Activated CD8-positive, alpha-beta memory T cell treated with anti-CD3 and anti-CD28 coated beads, Interleukin-2, amount 10 ng/mL, durations not matched to agents 7 days and 5 days (primary cell): ENCODE measurements at regions not wholly inside any gene's neighbourhood (a gene's known extent, or its start where the extent isn't known, plus 50 kb on each side); places are given as distances from the start of the nearest gene placed in this dataset.

Experiments
- ATAC-seq: fragments of 150-1000 bp; cut with Tn5 transposase; one replicate; pipeline ENCODE4 v1.10.0; 2021; ENCODE audit warnings: moderate library complexity
- CTCF ChIA-PET: fragments of 350-600 bp; sonication (Branson Sonifier 250); formaldehyde crosslinking; loops from one replicate; lab custom pipeline; 2021; ENCODE audit warnings: antibody characterized with exemption; lab: Charles Lee
- DNase-seq: peaks from one replicate; pipeline ENCODE4 v3.0.0-alpha.2; 2020
- H3K27ac Mint-ChIP-seq: one replicate; pipeline ENCODE4 v1.8.0; 2021; ENCODE audit warnings: mild to moderate bottlenecking, mixed read lengths
- H3K27me3 Mint-ChIP-seq: one replicate; pipeline ENCODE4 v1.8.0; 2021; ENCODE audit warnings: mixed read lengths
- H3K36me3 Mint-ChIP-seq: one replicate; pipeline ENCODE4 v1.8.0; 2021; ENCODE audit warnings: mild to moderate bottlenecking, mixed read lengths
- H3K4me1 Mint-ChIP-seq: one replicate; pipeline ENCODE4 v1.8.0; 2021; ENCODE audit warnings: mixed read lengths
- H3K4me3 Mint-ChIP-seq: one replicate; pipeline ENCODE4 v1.8.0; 2021; ENCODE audit warnings: mild to moderate bottlenecking, moderate library complexity, mixed read lengths
- H3K9me3 Mint-ChIP-seq: one replicate; pipeline ENCODE4 v1.8.0; 2022; ENCODE audit warnings: low read depth, mixed read lengths

DNA sequence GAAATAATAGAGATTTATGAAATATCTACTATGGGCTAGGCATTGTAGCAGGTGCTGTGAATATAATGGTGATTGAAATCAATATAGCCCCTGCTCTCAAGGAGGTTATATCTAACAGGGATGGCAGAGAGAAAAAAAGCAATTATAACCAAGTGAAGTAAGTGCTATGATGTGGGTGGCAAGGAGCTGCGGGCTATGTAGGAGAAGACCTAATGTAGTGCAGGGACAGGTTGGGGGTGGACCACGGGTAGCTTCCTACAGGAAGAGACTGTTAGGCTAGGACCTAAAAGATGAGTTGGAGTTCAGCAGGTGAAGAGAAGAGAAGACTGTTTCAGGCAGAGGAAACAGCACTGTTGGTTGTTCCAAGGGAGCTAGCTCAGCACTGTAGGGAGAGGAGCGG lies 311.0 kb downstream of the KCNRG start:
- H3K27me3 Mint-ChIP-seq = peaks cover 19% of the 10 kb centered on the region
- H3K9me3 Mint-ChIP-seq = peaks cover 2% of the 10 kb centered on the region
- H3K4me3 Mint-ChIP-seq = no peak overlapping the region
- H3K36me3 Mint-ChIP-seq = peaks cover 3% of the 10 kb centered on the region
- no peak overlapping the region for H3K27ac Mint-ChIP-seq
- DNase-seq (no peak), ATAC-seq (no peak)
- CTCF ChIA-PET = no interaction called here
- H3K4me1 Mint-ChIP-seq = peaks cover 1% of the 10 kb centered on the region

DNA sequence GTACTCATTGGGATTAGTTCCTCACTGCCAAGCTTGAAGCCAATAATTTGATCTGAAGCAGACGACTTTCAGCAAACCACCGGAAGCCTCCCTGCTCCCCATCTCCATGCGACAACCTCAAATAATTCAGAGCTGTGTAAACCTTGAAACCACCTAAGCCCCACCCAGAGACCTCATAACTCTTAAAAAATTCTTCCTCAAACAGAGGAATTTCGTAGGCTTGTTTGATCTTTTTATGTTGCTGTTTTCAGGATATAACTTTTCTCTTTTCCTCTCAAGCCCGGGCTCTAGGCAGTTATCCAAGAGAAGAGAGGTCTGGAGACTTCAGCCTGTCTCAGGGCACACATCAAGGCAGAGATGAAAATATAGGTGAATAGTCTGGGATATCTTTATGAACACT lies 311.6 kb downstream of the KCNRG start:
- H3K9me3 Mint-ChIP-seq = peaks cover 2% of the 10 kb centered on the region
- no peak for DNase-seq
- H3K27me3 Mint-ChIP-seq = peaks cover 19% of the 10 kb centered on the region
- peaks cover 3% of the 10 kb centered on the region for H3K36me3 Mint-ChIP-seq
- H3K4me1 Mint-ChIP-seq = peaks cover 1% of the 10 kb centered on the region
- no peak for ATAC-seq
- CTCF ChIA-PET = no interaction called here
- H3K4me3 Mint-ChIP-seq = no peak overlapping the region
- H3K27ac Mint-ChIP-seq = no peak overlapping the region

DNA sequence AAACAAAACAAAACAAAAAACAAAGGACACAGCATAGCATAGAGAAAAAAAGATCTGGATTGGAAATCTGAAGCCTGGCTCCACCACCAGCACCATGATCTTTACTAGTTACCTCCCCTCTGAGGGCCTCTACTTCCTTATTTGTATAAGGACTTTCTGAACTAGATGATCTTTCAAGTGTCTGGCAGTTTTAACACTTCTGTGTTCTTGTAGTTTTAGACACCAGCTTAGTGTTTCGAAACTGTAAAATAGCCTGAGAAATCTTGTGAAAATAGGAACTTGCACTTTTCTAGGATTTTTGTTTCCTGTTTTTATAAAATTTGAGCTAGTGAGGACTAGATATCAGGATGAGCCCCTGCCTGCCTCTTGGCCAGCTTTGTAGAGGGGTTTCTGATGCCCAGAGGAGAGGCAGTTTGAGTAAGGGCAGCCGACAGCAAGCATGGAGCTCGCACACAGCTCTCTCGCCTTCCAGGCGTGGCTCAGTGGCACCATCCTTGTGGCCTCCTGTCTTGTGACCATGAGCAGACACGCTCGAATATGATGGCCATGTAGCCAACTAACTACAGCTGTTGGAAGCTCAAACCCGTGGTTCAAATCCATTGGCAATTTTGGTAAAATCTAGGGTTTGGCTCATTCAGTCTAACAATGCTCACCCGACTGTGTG lies 319.0 kb downstream of the KCNRG start:
- Mint-ChIP-seq H3K9me3 (no peaks in the 10 kb centered on the region), H3K4me1 (no peaks in the 10 kb centered on the region), H3K36me3 (no peaks in the 10 kb centered on the region), H3K27ac (no peak overlapping the region), H3K4me3 (no peak overlapping the region), H3K27me3 (peaks cover 3% of the 10 kb centered on the region)
- no peak for ATAC-seq
- no peak for DNase-seq
- CTCF ChIA-PET = interaction anchor here (1.7 kb wide), 1 partner anchor 8 kb away, joined by 3 read pairs; no protein-coding TSS in a partner anchor

DNA sequence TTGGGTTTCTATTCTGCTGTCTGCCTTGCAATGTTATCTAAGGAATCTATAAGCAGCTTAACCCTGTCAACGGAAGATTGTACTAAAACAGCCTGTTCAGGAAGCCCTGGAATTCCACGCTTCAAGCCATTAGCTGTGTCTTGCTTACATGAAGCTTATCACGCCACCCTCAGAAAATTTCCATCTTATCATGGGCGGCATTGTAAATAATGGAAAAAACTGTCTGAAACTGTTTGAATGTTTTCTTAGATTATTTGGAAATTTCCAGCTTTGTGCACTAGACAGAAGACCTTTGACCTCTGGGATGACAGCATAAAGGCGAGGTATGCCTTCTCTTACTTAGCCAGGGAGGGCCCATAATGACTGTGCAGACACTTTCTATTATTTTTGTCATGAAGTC lies 319.7 kb downstream of the KCNRG start:
- H3K27me3 Mint-ChIP-seq = peaks cover 10% of the 10 kb centered on the region
- CTCF ChIA-PET = no interaction called here
- H3K4me3 Mint-ChIP-seq = no peak overlapping the region
- H3K36me3 Mint-ChIP-seq = no peaks in the 10 kb centered on the region
- no peak for DNase-seq
- H3K9me3 Mint-ChIP-seq = no peaks in the 10 kb centered on the region
- H3K27ac Mint-ChIP-seq = no peak overlapping the region
- ATAC-seq = no peak
- no peaks in the 10 kb centered on the region for H3K4me1 Mint-ChIP-seq

DNA sequence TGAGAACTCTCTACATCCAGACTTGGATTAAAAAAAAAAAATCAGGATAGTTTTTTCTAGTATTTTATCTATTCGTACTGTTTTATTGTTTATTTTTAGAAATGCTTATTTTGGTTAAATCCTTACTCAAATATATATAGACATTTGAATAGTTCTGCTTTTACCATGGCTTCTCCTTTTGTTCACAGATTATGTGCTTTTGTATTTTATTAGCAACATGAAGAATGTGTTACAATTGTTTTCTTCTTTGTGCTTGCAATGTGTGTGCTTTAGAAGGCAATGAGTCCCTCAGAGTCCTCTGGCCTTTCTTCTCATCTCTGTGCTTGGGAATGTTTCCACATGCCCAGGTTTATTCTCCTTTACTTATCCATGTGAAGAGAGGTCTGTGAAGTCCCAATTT lies 324.0 kb downstream of the KCNRG start:
- Mint-ChIP-seq H3K36me3 (no peaks in the 10 kb centered on the region), H3K4me3 (no peak overlapping the region), H3K4me1 (no peaks in the 10 kb centered on the region), H3K9me3 (no peaks in the 10 kb centered on the region), H3K27ac (no peak overlapping the region), H3K27me3 (peaks cover 19% of the 10 kb centered on the region)
- DNase-seq (no peak), ATAC-seq (no peak)
- CTCF ChIA-PET = no interaction called here

DNA sequence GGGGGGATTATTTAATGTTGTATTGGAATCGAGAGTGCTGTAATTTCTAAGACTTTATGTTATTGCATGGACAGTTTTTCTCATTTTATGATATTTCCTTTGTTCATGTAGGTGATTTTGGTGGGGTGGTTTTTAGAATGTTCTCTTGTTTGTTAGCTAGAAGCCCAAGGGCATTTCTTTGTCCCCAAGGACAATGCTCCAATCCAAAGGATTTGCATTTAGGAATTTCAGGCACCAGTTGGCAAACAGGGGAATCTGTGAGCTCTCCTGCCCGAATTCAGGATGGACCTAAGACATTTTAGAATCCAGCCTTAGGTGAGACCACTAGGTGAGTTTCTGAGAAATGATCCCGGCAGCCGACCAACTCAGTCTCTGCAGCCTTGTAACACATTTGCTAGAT lies 324.9 kb downstream of the KCNRG start:
- Mint-ChIP-seq H3K27me3 (peaks cover 22% of the 10 kb centered on the region), H3K4me3 (no peak overlapping the region), H3K4me1 (peaks cover 3% of the 10 kb centered on the region), H3K9me3 (no peaks in the 10 kb centered on the region), H3K36me3 (no peaks in the 10 kb centered on the region), H3K27ac (no peak overlapping the region)
- no peak for DNase-seq
- no peak for ATAC-seq
- CTCF ChIA-PET = no interaction called here

DNA sequence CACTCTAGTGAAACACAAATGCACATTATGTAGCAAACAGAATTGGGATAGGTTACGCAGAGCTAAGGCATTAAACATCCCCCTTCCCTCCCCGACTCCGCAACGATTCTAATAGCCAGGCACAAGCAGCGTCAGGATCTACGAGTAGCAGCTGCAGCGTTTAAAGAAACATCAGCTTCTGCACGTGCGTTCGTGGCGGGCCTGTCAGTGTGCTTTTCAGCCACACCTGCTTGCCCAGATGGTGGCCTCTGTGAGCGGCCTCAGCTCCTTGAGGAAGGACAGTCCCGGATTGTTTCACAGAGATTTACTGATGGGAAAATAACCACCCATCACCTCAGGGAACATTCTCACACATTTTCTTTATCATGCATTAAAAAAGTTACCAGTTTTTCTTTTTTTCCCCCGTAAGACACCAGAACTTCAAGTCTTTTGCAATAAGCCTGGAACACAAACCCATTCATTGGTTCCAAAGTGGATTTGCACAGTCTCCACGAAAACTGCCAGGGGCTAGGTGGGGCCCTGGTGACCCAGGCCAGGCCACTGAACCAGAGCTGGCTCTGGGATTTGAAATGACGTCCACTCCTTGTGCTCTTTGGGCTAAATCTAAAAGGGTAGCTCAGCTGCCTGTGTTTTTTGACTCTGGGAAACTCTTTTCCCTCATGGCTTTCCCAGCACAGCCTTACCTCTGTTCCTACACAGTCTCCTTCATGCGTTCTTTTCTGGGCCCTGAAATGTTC lies 325.5 kb downstream of the KCNRG start:
- Mint-ChIP-seq H3K36me3 (no peaks in the 10 kb centered on the region), H3K4me1 (peaks cover 3% of the 10 kb centered on the region), H3K4me3 (no peak overlapping the region), H3K27me3 (peaks cover 22% of the 10 kb centered on the region), H3K9me3 (no peaks in the 10 kb centered on the region), H3K27ac (no peak overlapping the region)
- CTCF ChIA-PET = no interaction called here
- ATAC-seq = no peak
- no peak for DNase-seq

DNA sequence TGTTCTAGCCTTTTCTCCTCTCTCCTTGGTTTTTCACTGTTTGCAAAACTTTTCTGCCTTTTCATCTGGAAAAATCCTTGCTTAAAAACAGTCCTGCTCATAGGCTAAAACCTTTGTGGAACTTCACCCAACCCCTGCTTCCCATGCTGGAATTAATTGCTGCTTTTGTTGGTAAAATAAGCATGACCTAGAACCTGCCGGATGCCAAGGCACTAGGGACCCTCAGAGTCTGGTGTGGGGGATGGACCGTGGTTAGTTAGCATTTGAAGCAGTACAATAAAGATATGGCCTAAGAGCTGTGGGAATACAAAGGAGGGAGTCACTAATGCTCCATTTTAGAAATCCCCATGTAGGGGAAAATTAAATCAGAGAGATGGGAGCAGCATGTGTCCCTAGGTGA lies 326.3 kb downstream of the KCNRG start:
- peaks cover 28% of the 10 kb centered on the region for H3K27me3 Mint-ChIP-seq
- peaks cover 3% of the 10 kb centered on the region for H3K4me1 Mint-ChIP-seq
- ATAC-seq (no peak), DNase-seq (no peak)
- H3K9me3 Mint-ChIP-seq = no peaks in the 10 kb centered on the region
- no peak overlapping the region for H3K27ac Mint-ChIP-seq
- CTCF ChIA-PET = no interaction called here
- no peak overlapping the region for H3K4me3 Mint-ChIP-seq
- no peaks in the 10 kb centered on the region for H3K36me3 Mint-ChIP-seq

DNA sequence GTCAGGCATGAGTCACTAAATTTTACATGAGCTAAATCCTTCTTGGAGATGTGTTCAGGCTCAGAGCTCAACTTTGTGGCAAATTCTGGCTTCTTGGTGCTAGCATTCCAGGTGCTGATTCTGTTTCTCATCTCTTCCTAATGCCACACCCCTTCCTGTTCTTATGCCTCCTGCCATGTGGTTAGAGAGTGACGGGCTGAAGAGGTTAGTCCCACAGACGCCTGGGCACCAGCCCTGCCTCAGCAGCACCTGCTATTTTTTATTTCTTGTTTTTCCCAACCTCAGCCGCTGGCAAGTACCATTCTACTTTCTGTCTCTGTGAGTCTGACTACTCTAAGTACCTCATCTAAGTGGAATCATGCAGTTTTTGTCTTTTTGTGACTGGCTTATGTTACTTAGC lies 329.5 kb downstream of the KCNRG start:
- CTCF ChIA-PET = no interaction called here
- H3K9me3 Mint-ChIP-seq = peaks cover 2% of the 10 kb centered on the region
- H3K4me3 Mint-ChIP-seq = no peak overlapping the region
- peaks cover 55% of the 10 kb centered on the region for H3K27me3 Mint-ChIP-seq
- H3K27ac Mint-ChIP-seq = no peak overlapping the region
- peaks cover 3% of the 10 kb centered on the region for H3K4me1 Mint-ChIP-seq
- DNase-seq (no peak), ATAC-seq (no peak)
- H3K36me3 Mint-ChIP-seq = no peaks in the 10 kb centered on the region

DNA sequence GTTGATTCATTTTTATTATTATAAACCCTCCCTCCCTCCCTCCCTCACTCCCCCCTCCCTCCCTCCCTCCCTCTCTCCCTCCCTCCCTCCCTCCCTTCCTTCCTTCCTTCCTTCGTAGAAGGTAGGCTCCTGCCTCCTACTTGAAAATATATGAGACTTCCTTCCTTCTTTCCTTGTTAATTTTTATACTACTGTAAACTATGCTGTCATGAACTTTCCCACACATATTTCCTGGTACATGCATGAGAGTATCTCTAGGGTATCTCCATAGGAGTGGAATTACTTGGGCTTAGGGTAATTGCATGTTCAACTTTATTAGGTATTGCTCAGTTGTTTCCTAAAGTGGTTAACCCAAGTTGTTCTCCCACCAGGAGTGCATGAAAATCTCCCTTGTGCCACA lies 330.6 kb downstream of the KCNRG start:
- Mint-ChIP-seq H3K4me3 (no peak overlapping the region), H3K27ac (no peak overlapping the region), H3K4me1 (peaks cover 3% of the 10 kb centered on the region), H3K27me3 (peaks cover 57% of the 10 kb centered on the region), H3K9me3 (peaks cover 2% of the 10 kb centered on the region), H3K36me3 (no peaks in the 10 kb centered on the region)
- ATAC-seq (no peak), DNase-seq (no peak)
- CTCF ChIA-PET = no interaction called here

DNA sequence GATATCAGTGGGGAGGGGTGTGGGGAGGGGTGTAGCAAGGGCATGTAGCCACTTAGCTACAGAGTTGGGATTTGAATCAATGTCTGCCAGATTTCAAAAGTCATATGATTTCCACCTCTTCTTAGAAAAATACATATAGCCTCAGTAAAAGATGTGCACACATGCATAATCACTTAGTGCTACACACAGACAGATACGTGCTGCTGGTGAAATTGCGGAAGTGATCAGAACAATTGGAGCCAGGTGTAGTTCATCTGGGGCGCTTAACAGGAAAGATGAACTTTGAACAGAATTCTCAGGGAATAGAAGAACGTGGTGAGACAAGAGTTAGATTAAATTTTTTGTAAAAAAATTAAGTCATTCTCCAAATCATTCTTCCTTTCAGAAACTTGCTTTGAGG lies 333.1 kb downstream of the KCNRG start:
- CTCF ChIA-PET = no interaction called here
- DNase-seq (no peak), ATAC-seq (no peak)
- H3K36me3 Mint-ChIP-seq = no peaks in the 10 kb centered on the region
- peaks cover 63% of the 10 kb centered on the region for H3K27me3 Mint-ChIP-seq
- H3K4me3 Mint-ChIP-seq = no peak overlapping the region
- H3K4me1 Mint-ChIP-seq = peaks cover 7% of the 10 kb centered on the region
- H3K27ac Mint-ChIP-seq = no peak overlapping the region
- peaks cover 2% of the 10 kb centered on the region for H3K9me3 Mint-ChIP-seq

DNA sequence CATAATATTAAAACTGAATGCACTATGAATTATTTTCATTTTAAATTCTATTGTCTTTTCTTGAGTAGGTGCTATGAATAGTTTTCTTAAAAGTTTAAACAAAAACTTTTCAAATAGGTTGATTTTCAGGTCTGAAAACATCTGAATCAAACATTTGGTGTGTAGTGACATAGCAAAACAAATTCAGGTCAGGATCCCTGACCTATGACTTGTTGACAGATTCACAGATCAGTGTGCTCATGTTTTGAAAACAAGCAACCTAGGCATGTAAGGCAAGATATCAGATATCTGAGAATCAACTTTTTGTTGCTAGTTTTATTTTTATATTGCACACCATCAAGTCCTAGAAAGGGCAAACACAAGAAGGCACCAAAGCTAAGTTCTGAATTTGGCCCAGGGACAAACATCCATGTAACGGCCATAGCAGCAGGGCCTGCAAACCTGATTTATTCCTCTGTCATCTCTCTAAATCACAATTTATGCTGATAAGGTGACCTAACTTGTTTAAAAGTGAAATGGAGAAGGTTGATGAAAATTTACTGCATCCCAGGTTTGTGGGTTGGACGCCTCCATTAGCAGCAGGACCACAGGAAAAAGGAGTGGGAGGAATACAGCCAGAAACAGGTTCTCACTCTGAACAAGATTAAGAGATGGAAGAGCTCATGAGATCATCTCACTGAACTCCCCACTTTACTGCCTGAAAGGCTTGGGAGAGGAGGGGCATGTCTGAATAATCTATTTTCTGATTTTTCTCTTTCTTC lies 337.7 kb downstream of the KCNRG start:
- no peaks in the 10 kb centered on the region for H3K9me3 Mint-ChIP-seq

DNA sequence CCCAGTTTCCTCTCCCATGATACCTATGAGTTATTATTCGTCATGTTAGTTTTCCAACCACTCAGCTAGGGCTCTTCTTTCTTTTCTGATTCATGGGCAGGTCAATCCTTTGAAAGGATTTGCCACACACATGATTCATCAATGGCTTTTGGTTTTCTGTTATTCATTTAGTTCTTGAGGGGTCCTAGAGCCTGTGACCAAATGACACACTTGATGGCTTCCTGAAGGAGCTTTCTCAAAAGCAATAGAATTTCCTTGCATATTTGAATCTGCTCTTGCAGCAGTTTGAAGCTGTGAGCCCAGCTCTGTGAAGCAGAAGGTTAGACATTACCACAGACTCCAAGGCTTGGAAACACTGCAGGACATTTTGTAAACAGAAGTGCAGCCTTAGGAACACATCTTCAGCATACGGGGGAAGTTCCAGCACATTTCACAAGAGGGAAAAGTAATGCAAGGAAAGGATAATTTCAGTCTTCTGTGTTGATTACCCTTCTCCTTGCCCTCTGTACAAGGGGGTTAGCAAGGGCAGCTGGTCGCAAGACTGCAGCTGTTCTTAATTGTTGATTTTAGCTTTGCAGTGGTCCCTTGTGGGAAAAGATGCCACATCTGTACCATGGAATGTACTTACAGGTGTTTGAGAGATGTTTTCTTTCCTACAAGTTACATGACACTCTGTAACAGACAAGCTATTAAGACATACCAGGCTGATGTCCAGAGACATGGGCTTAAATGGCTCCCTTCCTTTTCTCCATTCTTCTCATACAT lies 338.6 kb downstream of the KCNRG start:
- Mint-ChIP-seq H3K27me3 (peaks cover 61% of the 10 kb centered on the region), H3K36me3 (peaks cover 3% of the 10 kb centered on the region), H3K4me1 (peaks cover 37% of the 10 kb centered on the region), H3K27ac (no peak overlapping the region), H3K4me3 (no peak overlapping the region), H3K9me3 (no peaks in the 10 kb centered on the region)
- CTCF ChIA-PET = interaction anchor here (0.8 kb wide), 1 partner anchor 270 kb away, joined by 3 read pairs; no protein-coding TSS in a partner anchor
- ATAC-seq (no peak), DNase-seq (no peak)

More for the DNA sequence above, 337.7 kb downstream of the KCNRG start:
- H3K4me1 Mint-ChIP-seq = peaks cover 28% of the 10 kb centered on the region
- DNase-seq (no peak), ATAC-seq (no peak)
- peaks cover 62% of the 10 kb centered on the region for H3K27me3 Mint-ChIP-seq
- CTCF ChIA-PET = no interaction called here
- H3K4me3 Mint-ChIP-seq = no peak overlapping the region
- no peak overlapping the region for H3K27ac Mint-ChIP-seq
- H3K36me3 Mint-ChIP-seq = peaks cover 3% of the 10 kb centered on the region
